ENCODE measurements at regions not wholly inside any gene's neighbourhood (a gene's known extent, or its start where the extent isn't known, plus 50 kb on each side); places are given as distances from the start of the nearest gene placed in this dataset.

DNA sequence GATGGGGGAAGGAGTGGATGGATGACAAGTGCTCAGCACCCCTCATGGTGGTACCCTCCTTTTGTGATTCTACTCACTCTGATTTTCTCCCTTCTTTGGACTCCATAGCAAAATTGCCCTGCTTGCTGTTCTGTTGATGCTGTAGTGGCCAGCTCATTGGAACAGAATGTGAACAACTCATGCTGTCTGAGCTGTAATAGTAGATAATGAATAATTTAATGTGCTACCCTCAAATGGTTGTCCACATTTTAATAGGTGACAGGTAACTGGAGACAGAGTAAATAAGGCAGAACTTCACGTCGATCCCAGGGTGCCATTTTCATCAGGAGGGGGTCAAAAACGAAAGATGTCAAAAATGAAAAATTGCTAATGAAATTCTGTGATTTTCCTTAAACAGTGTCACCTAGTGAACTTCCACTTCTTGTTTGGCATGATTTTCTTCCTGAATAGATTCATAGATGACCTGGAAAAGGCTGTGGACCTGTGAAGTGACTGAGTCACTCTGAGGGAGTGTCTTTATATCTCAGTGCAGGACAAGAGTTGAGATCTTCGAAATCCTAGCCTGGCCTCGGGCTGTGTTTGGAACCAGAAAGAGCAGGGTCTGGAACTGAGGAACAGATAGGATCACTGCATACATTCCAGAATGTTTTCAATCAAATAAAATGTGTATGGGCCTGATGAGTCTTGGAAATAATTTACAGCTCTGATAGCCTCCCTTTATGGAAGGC, 270.2 kb downstream of the PSAT1 start:
- Histone ChIP-seq H3K4me3 (ENCODE audit: low read length in 2 of 2) (no peak overlapping the region), H3K27ac (ENCODE audit: low read depth in 1 of 2, low read length in 2 of 2) (no peak overlapping the region), H3K27me3 (ENCODE audit: control insufficient read depth in 1 of 2, insufficient read depth in 2 of 2, low read length in 1 of 2) (no peaks in the 10 kb centered on the region), H3K36me3 (ENCODE audit: control insufficient read depth in 1 of 2, insufficient read depth in 2 of 2, low read length in 1 of 2) (no peaks in the 10 kb centered on the region), H3K9me3 (ENCODE audit: control insufficient read depth, low read length) (no peaks in the 10 kb centered on the region), H3K4me1 (ENCODE audit: control insufficient read depth in 1 of 2, insufficient read depth in 2 of 2, low read length in 2 of 2) (no peaks in the 10 kb centered on the region)
- no peak for ATAC-seq (ENCODE audit: low FRiP score)
- DNase-seq = no peak
- 89 to 93% methylated on average over 5 of the region's 5 CpGs for WGBS, 2 donors
- intact Hi-C loops (cut with DNase I) = no loop called here

- ATAC-seq (ENCODE audit: low FRiP score) (no peak), DNase-seq (no peak)
- intact Hi-C loops (cut with DNase I) = no loop called here
- no peak overlapping the region for H3K4me3 ChIP-seq (ENCODE audit: low read length in 2 of 2)
- 90 to 92% methylated on average over 3 of the region's 3 CpGs for WGBS, 2 donors
- H3K27me3 ChIP-seq (ENCODE audit: control insufficient read depth in 1 of 2, insufficient read depth in 2 of 2, low read length in 1 of 2) = no peaks in the 10 kb centered on the region
- H3K4me1 ChIP-seq (ENCODE audit: control insufficient read depth in 1 of 2, insufficient read depth in 2 of 2, low read length in 2 of 2) = peaks cover 0 to under 1% of the 10 kb centered on the region in 2 donors
- H3K36me3 ChIP-seq (ENCODE audit: control insufficient read depth in 1 of 2, insufficient read depth in 2 of 2, low read length in 1 of 2) = no peaks in the 10 kb centered on the region
- no peak overlapping the region for H3K27ac ChIP-seq (ENCODE audit: low read depth in 1 of 2, low read length in 2 of 2)
- no peaks in the 10 kb centered on the region for H3K9me3 ChIP-seq (ENCODE audit: control insufficient read depth, low read length)
These were observed 270.8 kb downstream of the PSAT1 start for GRCh38 chr9:78567693-78568092.

DNA sequence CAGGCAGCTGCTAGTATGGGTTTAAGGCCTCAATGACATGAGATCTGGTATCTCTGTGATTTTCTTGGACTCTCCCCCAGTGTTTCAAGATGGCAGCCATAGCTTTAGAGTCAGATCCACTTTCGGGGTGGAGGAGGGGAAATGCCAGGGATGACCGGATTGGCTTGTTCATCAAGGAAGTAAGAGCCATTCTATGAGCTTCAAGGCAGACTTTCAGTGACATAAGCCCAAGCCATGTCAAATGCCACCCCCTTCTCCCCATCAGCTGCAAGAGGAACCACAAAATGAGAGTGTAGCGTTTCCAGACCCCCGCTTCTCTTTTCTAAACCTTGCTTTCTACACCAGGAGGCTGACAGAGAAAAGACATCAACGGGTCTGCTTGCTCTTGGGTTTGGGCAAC, 271.8 kb downstream of the PSAT1 start:
- intact Hi-C loops (cut with DNase I) = no loop called here
- no peaks in the 10 kb centered on the region for H3K36me3 ChIP-seq (ENCODE audit: control insufficient read depth in 1 of 2, insufficient read depth in 2 of 2, low read length in 1 of 2)
- H3K4me3 ChIP-seq (ENCODE audit: low read length in 2 of 2) = no peak overlapping the region
- WGBS, 2 donors = 93 to 97% methylated on average over 5 of the region's 5 CpGs
- DNase-seq (no peak), ATAC-seq (ENCODE audit: low FRiP score) (no peak)
- no peaks in the 10 kb centered on the region for H3K27me3 ChIP-seq (ENCODE audit: control insufficient read depth in 1 of 2, insufficient read depth in 2 of 2, low read length in 1 of 2)
- peaks cover 0 to 10% of the 10 kb centered on the region in 2 donors for H3K4me1 ChIP-seq (ENCODE audit: control insufficient read depth in 1 of 2, insufficient read depth in 2 of 2, low read length in 2 of 2)
- no peak overlapping the region for H3K27ac ChIP-seq (ENCODE audit: low read depth in 1 of 2, low read length in 2 of 2)
- no peaks in the 10 kb centered on the region for H3K9me3 ChIP-seq (ENCODE audit: control insufficient read depth, low read length)

DNA sequence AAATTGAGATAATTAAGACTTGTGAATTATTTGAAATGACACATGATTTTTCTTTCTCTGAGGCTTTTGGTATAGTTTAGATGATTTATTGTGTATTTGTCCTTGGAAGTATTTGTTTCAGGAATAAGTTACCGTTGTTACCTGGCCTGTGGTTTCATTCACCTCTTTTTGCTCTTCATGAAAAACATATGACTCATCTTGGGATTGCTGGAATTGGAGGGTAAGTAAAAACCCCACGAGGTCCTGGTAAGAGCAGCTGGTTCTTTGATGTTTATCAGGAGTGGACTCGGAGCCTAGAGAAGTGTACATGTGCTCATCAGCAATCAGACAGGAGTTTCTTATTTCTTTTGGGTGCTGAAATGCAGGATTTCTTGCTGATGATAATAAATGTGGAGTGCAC, 275.3 kb downstream of the PSAT1 start:
- Histone ChIP-seq H3K4me1 (ENCODE audit: control insufficient read depth in 1 of 2, insufficient read depth in 2 of 2, low read length in 2 of 2) (peaks cover 0 to 10% of the 10 kb centered on the region in 2 donors), H3K4me3 (ENCODE audit: low read length in 2 of 2) (no peak overlapping the region), H3K36me3 (ENCODE audit: control insufficient read depth in 1 of 2, insufficient read depth in 2 of 2, low read length in 1 of 2) (no peaks in the 10 kb centered on the region), H3K27ac (ENCODE audit: low read depth in 1 of 2, low read length in 2 of 2) (no peak overlapping the region), H3K27me3 (ENCODE audit: control insufficient read depth in 1 of 2, insufficient read depth in 2 of 2, low read length in 1 of 2) (no peaks in the 10 kb centered on the region), H3K9me3 (ENCODE audit: control insufficient read depth, low read length) (no peaks in the 10 kb centered on the region)
- intact Hi-C loops (cut with DNase I) = no loop called here
- WGBS, 2 donors = 78 to 79% methylated on average over 3 of the region's 3 CpGs
- ATAC-seq (ENCODE audit: low FRiP score) = no peak
- no peak for DNase-seq

DNA sequence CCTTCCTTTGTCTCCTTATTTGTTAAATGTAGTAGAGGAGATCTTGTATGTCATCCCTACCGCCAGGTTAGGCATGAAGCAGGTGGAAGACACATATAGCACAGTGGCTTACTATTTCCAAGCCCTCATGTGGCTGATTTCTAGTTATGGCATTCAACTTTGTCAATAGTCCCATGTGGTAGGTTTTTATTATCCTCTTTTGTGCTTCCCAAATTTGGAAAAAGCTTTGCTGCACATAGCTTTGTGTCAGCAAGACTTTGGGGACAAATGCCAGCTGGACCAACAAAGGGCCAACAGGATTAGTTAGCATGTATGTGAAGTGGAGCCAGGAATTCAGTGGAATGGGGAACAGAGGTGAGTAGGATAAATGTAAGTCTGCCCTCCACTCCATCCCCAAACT, 276.3 kb downstream of the PSAT1 start:
- WGBS, 2 donors = 66 to 87% methylated on average over 1 of the region's 1 CpG
- H3K4me3 ChIP-seq (ENCODE audit: low read length in 2 of 2) = no peak overlapping the region
- intact Hi-C loops (cut with DNase I) = no loop called here
- ATAC-seq (ENCODE audit: low FRiP score) = no peak
- no peaks in the 10 kb centered on the region for H3K36me3 ChIP-seq (ENCODE audit: control insufficient read depth in 1 of 2, insufficient read depth in 2 of 2, low read length in 1 of 2)
- H3K27me3 ChIP-seq (ENCODE audit: control insufficient read depth in 1 of 2, insufficient read depth in 2 of 2, low read length in 1 of 2) = no peaks in the 10 kb centered on the region
- no peak for DNase-seq
- H3K27ac ChIP-seq (ENCODE audit: low read depth in 1 of 2, low read length in 2 of 2) = no peak overlapping the region
- H3K4me1 ChIP-seq (ENCODE audit: control insufficient read depth in 1 of 2, insufficient read depth in 2 of 2, low read length in 2 of 2) = peaks cover 0 to 10% of the 10 kb centered on the region in 2 donors
- no peaks in the 10 kb centered on the region for H3K9me3 ChIP-seq (ENCODE audit: control insufficient read depth, low read length)

DNA sequence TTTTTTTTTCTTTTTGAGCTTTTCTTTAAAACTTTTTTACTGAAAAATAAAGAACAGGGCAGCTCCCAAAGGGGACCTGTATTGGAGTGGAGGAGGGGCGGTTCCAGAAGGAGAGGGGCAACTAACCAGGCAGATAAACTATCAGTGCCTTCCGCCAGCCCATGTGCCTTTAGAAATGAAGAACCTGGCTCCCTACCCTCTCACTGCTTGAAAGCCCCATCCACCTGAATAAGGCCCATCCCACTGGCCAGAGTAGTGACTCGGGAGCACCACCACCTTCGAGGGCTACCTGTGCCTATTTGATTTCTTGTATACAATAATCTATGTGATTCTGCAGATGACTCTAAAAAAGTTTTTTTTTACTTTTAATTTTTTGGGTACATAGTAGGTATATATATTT, 276.7 kb downstream of the PSAT1 start:
- Histone ChIP-seq H3K27me3 (ENCODE audit: control insufficient read depth in 1 of 2, insufficient read depth in 2 of 2, low read length in 1 of 2) (no peaks in the 10 kb centered on the region), H3K36me3 (ENCODE audit: control insufficient read depth in 1 of 2, insufficient read depth in 2 of 2, low read length in 1 of 2) (no peaks in the 10 kb centered on the region), H3K27ac (ENCODE audit: low read depth in 1 of 2, low read length in 2 of 2) (no peak overlapping the region), H3K4me3 (ENCODE audit: low read length in 2 of 2) (no peak overlapping the region), H3K4me1 (ENCODE audit: control insufficient read depth in 1 of 2, insufficient read depth in 2 of 2, low read length in 2 of 2) (peaks cover 0 to 10% of the 10 kb centered on the region in 2 donors), H3K9me3 (ENCODE audit: control insufficient read depth, low read length) (no peaks in the 10 kb centered on the region)
- DNase-seq (no peak), ATAC-seq (ENCODE audit: low FRiP score) (no peak)
- 66 to 67% methylated on average over 4 of the region's 4 CpGs for WGBS, 2 donors
- intact Hi-C loops (cut with DNase I) = no loop called here

DNA sequence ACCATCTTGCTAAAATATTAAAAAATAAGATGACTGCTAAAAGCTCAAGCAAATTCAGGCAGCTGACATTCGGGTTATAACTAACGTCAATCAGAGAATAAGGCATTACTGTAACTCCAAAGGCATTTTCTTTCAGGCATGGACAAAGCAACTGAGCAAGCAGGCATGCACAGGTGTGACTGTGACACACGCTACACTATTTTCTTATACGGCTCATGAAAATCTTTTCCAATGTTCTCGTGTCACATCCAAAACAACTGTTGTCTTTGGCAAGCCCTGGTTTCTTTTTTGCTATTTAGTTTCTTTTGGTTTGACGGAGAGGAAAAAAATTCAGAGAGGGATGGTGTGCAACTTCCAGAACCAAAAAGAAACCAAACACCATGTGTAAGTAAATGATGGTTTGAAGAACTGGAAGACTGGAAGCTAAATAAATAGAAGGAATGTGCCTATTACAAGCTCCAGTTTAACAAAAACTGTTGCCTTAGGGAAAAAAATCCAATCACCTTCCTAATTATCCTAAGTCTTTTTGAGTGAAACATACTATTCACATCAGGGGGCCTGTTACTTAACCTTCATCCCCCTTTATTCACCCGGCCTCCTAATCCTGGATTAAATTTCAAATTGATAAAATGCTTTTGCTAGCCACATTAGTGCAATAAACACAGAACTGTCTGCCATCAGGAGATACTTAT, 277.6 kb downstream of the PSAT1 start:
- Histone ChIP-seq H3K4me3 (ENCODE audit: low read length in 2 of 2) (no peak overlapping the region), H3K27ac (ENCODE audit: low read depth in 1 of 2, low read length in 2 of 2) (no peak overlapping the region), H3K36me3 (ENCODE audit: control insufficient read depth in 1 of 2, insufficient read depth in 2 of 2, low read length in 1 of 2) (no peaks in the 10 kb centered on the region), H3K4me1 (ENCODE audit: control insufficient read depth in 1 of 2, insufficient read depth in 2 of 2, low read length in 2 of 2) (peaks cover 0 to 10% of the 10 kb centered on the region in 2 donors), H3K9me3 (ENCODE audit: control insufficient read depth, low read length) (no peaks in the 10 kb centered on the region), H3K27me3 (ENCODE audit: control insufficient read depth in 1 of 2, insufficient read depth in 2 of 2, low read length in 1 of 2) (no peaks in the 10 kb centered on the region)
- intact Hi-C loops (cut with DNase I) = no loop called here
- 16 to 19% methylated on average over 7 of the region's 7 CpGs for WGBS, 2 donors
- ATAC-seq (ENCODE audit: low FRiP score) (no peak), DNase-seq (no peak)

DNA sequence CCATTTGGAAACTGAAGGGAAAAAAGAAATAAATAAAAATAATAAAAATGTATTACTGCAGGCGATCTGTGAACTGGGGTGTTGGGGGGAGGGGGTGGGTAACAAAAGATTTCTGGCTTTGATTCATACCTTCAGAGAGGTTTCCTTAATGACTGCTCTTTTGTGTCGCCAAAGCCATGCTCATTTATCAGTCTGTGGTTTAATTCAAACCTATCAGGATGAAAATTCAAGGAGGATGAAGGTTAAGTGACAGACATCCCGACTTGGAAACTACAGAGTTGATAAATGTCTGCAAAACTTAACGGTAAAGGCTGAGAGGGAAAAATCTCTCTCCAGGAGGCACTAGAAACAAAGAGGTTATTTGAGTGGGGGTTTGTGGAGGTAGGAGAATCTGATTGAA, 278.2 kb downstream of the PSAT1 start:
- Histone ChIP-seq H3K4me3 (ENCODE audit: low read length in 2 of 2) (no peak overlapping the region), H3K9me3 (ENCODE audit: control insufficient read depth, low read length) (no peaks in the 10 kb centered on the region), H3K27me3 (ENCODE audit: control insufficient read depth in 1 of 2, insufficient read depth in 2 of 2, low read length in 1 of 2) (no peaks in the 10 kb centered on the region), H3K36me3 (ENCODE audit: control insufficient read depth in 1 of 2, insufficient read depth in 2 of 2, low read length in 1 of 2) (no peaks in the 10 kb centered on the region), H3K4me1 (ENCODE audit: control insufficient read depth in 1 of 2, insufficient read depth in 2 of 2, low read length in 2 of 2) (peaks cover 0 to 10% of the 10 kb centered on the region in 2 donors), H3K27ac (ENCODE audit: low read depth in 1 of 2, low read length in 2 of 2) (no peak overlapping the region)
- no peak for ATAC-seq (ENCODE audit: low FRiP score)
- WGBS, 2 donors = 68 to 70% methylated on average over 4 of the region's 4 CpGs
- intact Hi-C loops (cut with DNase I) = no loop called here
- DNase-seq = no peak

- H3K9me3 ChIP-seq (ENCODE audit: control insufficient read depth, low read length) = no peaks in the 10 kb centered on the region
- H3K36me3 ChIP-seq (ENCODE audit: control insufficient read depth in 1 of 2, insufficient read depth in 2 of 2, low read length in 1 of 2) = no peaks in the 10 kb centered on the region
- DNase-seq = no peak
- intact Hi-C loops (cut with DNase I) = no loop called here
- no peak overlapping the region for H3K27ac ChIP-seq (ENCODE audit: low read depth in 1 of 2, low read length in 2 of 2)
- H3K4me1 ChIP-seq (ENCODE audit: control insufficient read depth in 1 of 2, insufficient read depth in 2 of 2, low read length in 2 of 2) = peaks cover 0 to 10% of the 10 kb centered on the region in 2 donors
- H3K27me3 ChIP-seq (ENCODE audit: control insufficient read depth in 1 of 2, insufficient read depth in 2 of 2, low read length in 1 of 2) = no peaks in the 10 kb centered on the region
- WGBS, 2 donors = 92 to 93% methylated on average over 3 of the region's 3 CpGs
- ATAC-seq (ENCODE audit: low FRiP score) = no peak
- H3K4me3 ChIP-seq (ENCODE audit: low read length in 2 of 2) = no peak overlapping the region
These were observed 278.8 kb downstream of the PSAT1 start for GRCh38 chr9:78575771-78576170.
